ENCODE measurements at regions not wholly inside any gene's neighbourhood (a gene's known extent, or its start where the extent isn't known, plus 50 kb on each side); places are given as distances from the start of the nearest gene placed in this dataset.
"Not testable (repeated sequence)": the region's sequence is repeated elsewhere in the genome, so short reads cannot be mapped to it uniquely, and the experiment has no call there.

GRCh38 chr11:12058425-12059115 is 50.1 kb upstream of the DKK3 start:
- Histone ChIP-seq H3K27ac (ENCODE audit: low read depth, low read length) (no peak overlapping the region), H3K36me3 (ENCODE audit: insufficient read depth, low read length) (no peaks in the 10 kb centered on the region), H3K4me3 (ENCODE audit: low read length) (no peak overlapping the region), H3K9me3 (ENCODE audit: low read length) (no peaks in the 10 kb centered on the region), H3K4me1 (ENCODE audit: insufficient read depth, low read length) (no peaks in the 10 kb centered on the region), H3K27me3 (ENCODE audit: insufficient read depth, low read length, poor library complexity, severe bottlenecking) (no peaks in the 10 kb centered on the region)
- peaks cover 0 to 1% (median 0%) of the 10 kb centered on the region in 5 donors for H3K9me3 Mint-ChIP-seq
- no peak for DNase-seq
- no peaks in the 10 kb centered on the region for H3K27me3 Mint-ChIP-seq
- POLR2A ChIA-PET, result interaction anchor here (0.7 kb wide), 1 partner anchor 11 kb away, joined by 3 read pairs; no protein-coding TSS in a partner anchor
- peak overlapping the region in 1 of 8 donors; percentile 7 for H3K27ac Mint-ChIP-seq
- H3K36me3 Mint-ChIP-seq, result no peaks in the 10 kb centered on the region
- CTCF ChIA-PET, result interaction anchor here (1.1 to 16.8 kb wide), 4 partner anchors 11 to 224 kb away, joined by 3 to 302 read pairs (median 3); no protein-coding TSS in a partner anchor
- H3K4me1 Mint-ChIP-seq, result peaks cover 9 to 15% (median 12%) of the 10 kb centered on the region in 3 donors
- no peak overlapping the region for H3K4me3 Mint-ChIP-seq

GRCh38 chr11:12059144-12059543 is 50.7 kb upstream of the DKK3 start:
- H3K4me3 Mint-ChIP-seq; H3K27me3 ChIP-seq (ENCODE audit: insufficient read depth, low read length, poor library complexity, severe bottlenecking); H3K36me3 Mint-ChIP-seq; H3K9me3 Mint-ChIP-seq; H3K9me3 ChIP-seq (ENCODE audit: low read length); DNase-seq; H3K36me3 ChIP-seq (ENCODE audit: insufficient read depth, low read length); H3K4me1 ChIP-seq (ENCODE audit: insufficient read depth, low read length); H3K4me3 ChIP-seq (ENCODE audit: low read length); H3K27ac ChIP-seq (ENCODE audit: low read depth, low read length); H3K27me3 Mint-ChIP-seq: not testable (repeated sequence)
- CTCF ChIA-PET, result interaction anchor here (1.2 to 16.8 kb wide), 3 partner anchors 15 to 224 kb away, joined by 3 to 302 read pairs (median 3); no protein-coding TSS in a partner anchor
- POLR2A ChIA-PET, result interaction anchor here (0.7 kb wide), 1 partner anchor 11 kb away, joined by 3 read pairs; no protein-coding TSS in a partner anchor
- Mint-ChIP-seq H3K27ac (peak overlapping the region in 2 of 8 donors; percentile 6 to 58), H3K4me1 (peaks cover 9 to 15% (median 12%) of the 10 kb centered on the region in 3 donors)

DNA sequence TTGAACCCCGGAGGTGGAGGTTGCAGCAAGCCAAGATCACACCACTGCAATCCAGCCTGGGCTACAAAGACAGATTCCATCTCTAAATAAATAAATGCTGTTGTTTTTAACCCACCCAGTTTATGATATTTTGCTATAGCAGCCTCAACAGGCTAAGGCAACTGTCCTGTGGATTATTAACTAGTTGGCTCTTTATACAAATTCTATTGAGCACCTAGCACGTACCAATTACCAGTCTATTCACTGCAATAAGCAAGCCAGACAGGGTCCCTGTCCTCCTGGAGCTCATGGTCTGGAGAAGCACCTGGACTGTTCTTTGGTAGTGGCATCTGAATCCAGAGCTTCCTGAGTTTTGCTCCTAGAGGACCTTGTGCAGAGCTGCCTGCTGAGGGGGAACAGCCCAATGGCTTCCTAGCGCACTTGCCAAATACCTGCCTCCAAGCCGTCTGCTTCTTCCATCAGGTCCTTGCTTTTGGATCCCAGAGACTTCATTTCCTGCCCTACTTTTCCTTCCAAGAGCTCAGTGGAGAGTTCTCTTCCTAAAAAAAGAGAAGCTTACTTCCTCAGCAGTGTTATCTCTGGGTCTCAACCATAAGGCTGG is 49.9 kb upstream of the MICAL2 start:
- Histone ChIP-seq H3K36me3 (ENCODE audit: insufficient read depth, low read length) (no peaks in the 10 kb centered on the region), H3K27ac (ENCODE audit: low read depth, low read length) (no peak overlapping the region), H3K9me3 (ENCODE audit: low read length) (no peaks in the 10 kb centered on the region), H3K27me3 (ENCODE audit: insufficient read depth, low read length, poor library complexity, severe bottlenecking) (no peaks in the 10 kb centered on the region), H3K4me1 (ENCODE audit: insufficient read depth, low read length) (no peaks in the 10 kb centered on the region), H3K4me3 (ENCODE audit: low read length) (no peak overlapping the region)
- Mint-ChIP-seq H3K9me3 (peaks cover 0 to 6% (median 2%) of the 10 kb centered on the region in 5 donors), H3K27me3 (no peaks in the 10 kb centered on the region), H3K27ac (peak overlapping the region in 1 of 8 donors; percentile 61), H3K36me3 (no peaks in the 10 kb centered on the region), H3K4me3 (peak overlapping the region in 1 of 7 donors; percentile 7), H3K4me1 (peaks cover 9 to 15% (median 12%) of the 10 kb centered on the region in 3 donors)
- POLR2A ChIA-PET, result interaction anchor here (0.6 kb wide), 1 partner anchor 27 kb away, joined by 4 read pairs; no protein-coding TSS in a partner anchor
- DNase-seq, result no peak
- CTCF ChIA-PET, result interaction anchor here (1.0 to 1.6 kb wide), 3 partner anchors 9 to 14 kb away, joined by 3 to 5 read pairs (median 4); no protein-coding TSS in a partner anchor
